ENCODE measurements at regions not wholly inside any gene's neighbourhood (a gene's known extent, or its start where the extent isn't known, plus 50 kb on each side); places are given as distances from the start of the nearest gene placed in this dataset.

- no peak overlapping the region for H3K27ac ChIP-seq (replicated peaks; ENCODE audit: low read length)
- peak overlapping the region; percentile 92 for H3K18ac ChIP-seq (ENCODE audit: low read length)
- H3K4me2 ChIP-seq (ENCODE audit: insufficient read depth, low read length, poor library complexity, severe bottlenecking): no peak overlapping the region
- H3K4me1 ChIP-seq (ENCODE audit: control insufficient read depth in 2 of 2, insufficient read depth in 1 of 2, low read depth in 1 of 2, low read length in 2 of 2): peaks cover 31 to 51% of the 10 kb centered on the region in 2 donors
- no peak for DNase-seq (ENCODE audit: low spot score)
- peaks cover 0 to 2% of the 10 kb centered on the region in 2 donors for H3K9me3 ChIP-seq (replicated peaks in 1 of 2; ENCODE audit: control insufficient read depth in 2 of 2, insufficient read depth in 1 of 2, low read depth in 1 of 2, low read length in 2 of 2)
- H3K4ac ChIP-seq (ENCODE audit: low read length): no peak overlapping the region
- H3K23ac ChIP-seq (ENCODE audit: low read depth, low read length, poor library complexity): no peak overlapping the region
- H2AFZ ChIP-seq (ENCODE audit: low read length): no peak overlapping the region
- no peak overlapping the region for H2BK5ac ChIP-seq (ENCODE audit: low read length)
- H3K9ac ChIP-seq (ENCODE audit: low read depth, low read length, poor library complexity): peak overlapping the region; percentile 64
- H3K4me3 ChIP-seq (ENCODE audit: low read length in 2 of 2): no peak overlapping the region
- WGBS, 2 donors (ENCODE audit: extremely low coverage in 2 of 2, insufficient read length in 2 of 2, insufficient replicate concordance in 1 of 2): no CpG with 5 or more reads among the region's 18 CpGs
- H3K27me3 ChIP-seq (ENCODE audit: control insufficient read depth in 3 of 3, insufficient read depth in 3 of 3, low read depth in 1 of 3, low read length in 3 of 3): peaks cover 0 to 2% (median 0%) of the 10 kb centered on the region in 3 experiments
- no peak overlapping the region for H2BK12ac ChIP-seq (ENCODE audit: low read length)
- no peak overlapping the region for H4K8ac ChIP-seq (ENCODE audit: low read depth, low read length)
- H3K14ac ChIP-seq (ENCODE audit: low read length): peak overlapping the region; percentile 57
- peak overlapping the region; percentile 86 for H2AK5ac ChIP-seq (ENCODE audit: low read depth, low read length)
- no peak overlapping the region for H2BK120ac ChIP-seq (ENCODE audit: low read depth, low read length)
- H3K79me1 ChIP-seq (ENCODE audit: low read depth, low read length): peaks cover 12% of the 10 kb centered on the region
- no peak overlapping the region for H4K91ac ChIP-seq (ENCODE audit: low read depth, low read length, poor library complexity)
- peaks cover 0 to 2% of the 10 kb centered on the region in 2 donors for H3K36me3 ChIP-seq (replicated peaks in 1 of 2; ENCODE audit: control insufficient read depth in 2 of 2, insufficient read depth in 2 of 2, low read length in 2 of 2)
- peak overlapping the region; percentile 37 for H2BK15ac ChIP-seq (ENCODE audit: low read length)
These were observed 1122.3 kb downstream of the BRD1 start for GRCh38 chr22:48705159-48705916.

- Histone ChIP-seq H4K91ac (ENCODE audit: low read depth, low read length, poor library complexity) (no peak overlapping the region), H3K23ac (ENCODE audit: low read depth, low read length, poor library complexity) (no peak overlapping the region)
- no CpG with 5 or more reads among the region's 13 CpGs for WGBS, 2 donors (ENCODE audit: extremely low coverage in 2 of 2, insufficient read length in 2 of 2, insufficient replicate concordance in 1 of 2)
These were observed 1123.3 kb downstream of the BRD1 start for GRCh38 chr22:48704335-48704734.

GRCh38 chr22:48703265-48703941 is 1124.3 kb downstream of the BRD1 start:
- no peak overlapping the region for H4K8ac ChIP-seq (ENCODE audit: low read depth, low read length)
- peak overlapping the region; percentile 18 for H2BK12ac ChIP-seq (ENCODE audit: low read length)
- H3K9ac ChIP-seq (ENCODE audit: low read depth, low read length, poor library complexity): peak overlapping the region; percentile 94
- H3K14ac ChIP-seq (ENCODE audit: low read length): peak overlapping the region; percentile 100
- H2BK15ac ChIP-seq (ENCODE audit: low read length): peak overlapping the region; percentile 96
- no peak overlapping the region for H3K4me2 ChIP-seq (ENCODE audit: insufficient read depth, low read length, poor library complexity, severe bottlenecking)
- H3K79me1 ChIP-seq (ENCODE audit: low read depth, low read length): peaks cover 13% of the 10 kb centered on the region
- H3K27ac ChIP-seq (replicated peaks; ENCODE audit: low read length): no peak overlapping the region
- H3K36me3 ChIP-seq (replicated peaks in 1 of 2; ENCODE audit: control insufficient read depth in 2 of 2, insufficient read depth in 2 of 2, low read length in 2 of 2): peaks cover 0 to 2% of the 10 kb centered on the region in 2 donors
- peak overlapping the region; percentile 26 for H3K23ac ChIP-seq (ENCODE audit: low read depth, low read length, poor library complexity)
- peak overlapping the region; percentile 91 for H2BK5ac ChIP-seq (ENCODE audit: low read length)
- peaks cover 0 to 2% (median 0%) of the 10 kb centered on the region in 3 experiments for H3K27me3 ChIP-seq (ENCODE audit: control insufficient read depth in 3 of 3, insufficient read depth in 3 of 3, low read depth in 1 of 3, low read length in 3 of 3)
- H2AFZ ChIP-seq (ENCODE audit: low read length): no peak overlapping the region
- H3K4ac ChIP-seq (ENCODE audit: low read length): peak overlapping the region; percentile 43
- peak overlapping the region; percentile 61 for H3K18ac ChIP-seq (ENCODE audit: low read length)
- peaks cover 31 to 59% of the 10 kb centered on the region in 2 donors for H3K4me1 ChIP-seq (ENCODE audit: control insufficient read depth in 2 of 2, insufficient read depth in 1 of 2, low read depth in 1 of 2, low read length in 2 of 2)
- no CpG with 5 or more reads among the region's 17 CpGs for WGBS, 2 donors (ENCODE audit: extremely low coverage in 2 of 2, insufficient read length in 2 of 2, insufficient replicate concordance in 1 of 2)
- no peak overlapping the region for H3K4me3 ChIP-seq (ENCODE audit: low read length in 2 of 2)
- DNase-seq (ENCODE audit: low spot score): no peak
- peak overlapping the region; percentile 56 for H4K91ac ChIP-seq (ENCODE audit: low read depth, low read length, poor library complexity)
- H3K9me3 ChIP-seq (replicated peaks in 1 of 2; ENCODE audit: control insufficient read depth in 2 of 2, insufficient read depth in 1 of 2, low read depth in 1 of 2, low read length in 2 of 2): peaks cover 0 to 2% of the 10 kb centered on the region in 2 donors
- H2AK5ac ChIP-seq (ENCODE audit: low read depth, low read length): peak overlapping the region; percentile 96
- H2BK120ac ChIP-seq (ENCODE audit: low read depth, low read length): peak overlapping the region; percentile 27

More at GRCh38 chr22:48704335-48704734, 1123.3 kb downstream of the BRD1 start:
- no peak overlapping the region for H2AFZ ChIP-seq (ENCODE audit: low read length)
- H3K79me1 ChIP-seq (ENCODE audit: low read depth, low read length): peaks cover 12% of the 10 kb centered on the region
- H3K4me3 ChIP-seq (ENCODE audit: low read length in 2 of 2): no peak overlapping the region
- peaks cover 0 to 2% of the 10 kb centered on the region in 2 donors for H3K9me3 ChIP-seq (replicated peaks in 1 of 2; ENCODE audit: control insufficient read depth in 2 of 2, insufficient read depth in 1 of 2, low read depth in 1 of 2, low read length in 2 of 2)
- no peak overlapping the region for H2BK5ac ChIP-seq (ENCODE audit: low read length)
- no peak overlapping the region for H3K27ac ChIP-seq (replicated peaks; ENCODE audit: low read length)
- H3K18ac ChIP-seq (ENCODE audit: low read length): peak overlapping the region; percentile 57
- H3K27me3 ChIP-seq (ENCODE audit: control insufficient read depth in 3 of 3, insufficient read depth in 3 of 3, low read depth in 1 of 3, low read length in 3 of 3): peaks cover 0 to 2% (median 0%) of the 10 kb centered on the region in 3 experiments
- no peak overlapping the region for H4K8ac ChIP-seq (ENCODE audit: low read depth, low read length)
- no peak overlapping the region for H3K4ac ChIP-seq (ENCODE audit: low read length)
- peaks cover 31 to 56% of the 10 kb centered on the region in 2 donors for H3K4me1 ChIP-seq (ENCODE audit: control insufficient read depth in 2 of 2, insufficient read depth in 1 of 2, low read depth in 1 of 2, low read length in 2 of 2)
- no peak overlapping the region for H2BK15ac ChIP-seq (ENCODE audit: low read length)
- H3K9ac ChIP-seq (ENCODE audit: low read depth, low read length, poor library complexity): no peak overlapping the region
- no peak overlapping the region for H3K4me2 ChIP-seq (ENCODE audit: insufficient read depth, low read length, poor library complexity, severe bottlenecking)
- no peak for DNase-seq (ENCODE audit: low spot score)
- peaks cover 0 to 2% of the 10 kb centered on the region in 2 donors for H3K36me3 ChIP-seq (replicated peaks in 1 of 2; ENCODE audit: control insufficient read depth in 2 of 2, insufficient read depth in 2 of 2, low read length in 2 of 2)
- no peak overlapping the region for H2BK120ac ChIP-seq (ENCODE audit: low read depth, low read length)
- no peak overlapping the region for H2BK12ac ChIP-seq (ENCODE audit: low read length)
- H3K14ac ChIP-seq (ENCODE audit: low read length): no peak overlapping the region
- H2AK5ac ChIP-seq (ENCODE audit: low read depth, low read length): peak overlapping the region; percentile 86
